IPS-20b (cell line): ENCODE measurements at regions not wholly inside any gene's neighbourhood (a gene's known extent, or its start where the extent isn't known, plus 50 kb on each side); places are given as distances from the start of the nearest gene placed in this dataset.

Source experiments
- H3K27ac ChIP-seq: one replicate; pipeline ENCODE4 v1.5.1; 2013; ENCODE audit warnings: low read length
- H3K27me3 ChIP-seq: 2 replicates; pipeline ENCODE4 v1.6.1; 2013; ENCODE audit warnings: mild to moderate bottlenecking, low read length, inconsistent platforms; ENCODE audit not compliant: insufficient read depth
- H3K36me3 ChIP-seq: 2 replicates; pipeline ENCODE4 v1.6.1; 2013; ENCODE audit warnings: low read depth, mild to moderate bottlenecking, inconsistent platforms, low read length, moderate library complexity; ENCODE audit not compliant: insufficient read depth
- H3K4me1 ChIP-seq: 2 replicates; pipeline ENCODE4 v1.6.1; 2013; ENCODE audit warnings: mild to moderate bottlenecking, control low read depth, inconsistent platforms, low read length, moderate library complexity; ENCODE audit not compliant: insufficient read depth
- H3K4me3 ChIP-seq: 2 replicates; pipeline ENCODE4 v1.5.1; 2013; ENCODE audit warnings: mild to moderate bottlenecking, low read length, inconsistent platforms
- H3K9ac ChIP-seq: 2 replicates; pipeline ENCODE4 v1.6.1; 2013; ENCODE audit warnings: low read depth, mild to moderate bottlenecking, inconsistent platforms, low read length, moderate library complexity
- H3K9me3 ChIP-seq: 2 replicates; pipeline ENCODE4 v1.6.1; 2013; ENCODE audit warnings: mild to moderate bottlenecking, low read depth, low read length, inconsistent platforms; ENCODE audit not compliant: insufficient read depth

GRCh38 chr11:133710241-133710640 is 135.1 kb downstream of the SPATA19 start:
- H3K9me3 ChIP-seq, result no peaks in the 10 kb centered on the region
- no peak overlapping the region for H3K4me3 ChIP-seq
- no peak overlapping the region for H3K27ac ChIP-seq
- H3K9ac ChIP-seq, result no peak overlapping the region
- peaks cover 42% of the 10 kb centered on the region for H3K4me1 ChIP-seq
- H3K36me3 ChIP-seq, result no peaks in the 10 kb centered on the region
- peaks cover 51% of the 10 kb centered on the region for H3K27me3 ChIP-seq

GRCh38 chr11:133708547-133709051 is 136.7 kb downstream of the SPATA19 start:
- H3K4me3 ChIP-seq, result no peak overlapping the region
- no peak overlapping the region for H3K27ac ChIP-seq
- H3K4me1 ChIP-seq, result peaks cover 31% of the 10 kb centered on the region
- no peaks in the 10 kb centered on the region for H3K9me3 ChIP-seq
- H3K36me3 ChIP-seq, result no peaks in the 10 kb centered on the region
- peaks cover 35% of the 10 kb centered on the region for H3K27me3 ChIP-seq
- H3K9ac ChIP-seq, result no peak overlapping the region

- Histone ChIP-seq H3K4me3 (no peak overlapping the region), H3K27me3 (peaks cover 23% of the 10 kb centered on the region), H3K9me3 (no peaks in the 10 kb centered on the region), H3K27ac (no peak overlapping the region), H3K4me1 (peaks cover 23% of the 10 kb centered on the region), H3K9ac (no peak overlapping the region), H3K36me3 (no peaks in the 10 kb centered on the region)
These were observed 138.2 kb downstream of the SPATA19 start for GRCh38 chr11:133706925-133707794.

GRCh38 chr11:133705873-133706272 is 139.4 kb downstream of the SPATA19 start:
- no peak overlapping the region for H3K9ac ChIP-seq
- H3K9me3 ChIP-seq, result no peaks in the 10 kb centered on the region
- no peak overlapping the region for H3K4me3 ChIP-seq
- H3K27ac ChIP-seq, result no peak overlapping the region
- peaks cover 18% of the 10 kb centered on the region for H3K27me3 ChIP-seq
- H3K36me3 ChIP-seq, result no peaks in the 10 kb centered on the region
- H3K4me1 ChIP-seq, result peaks cover 11% of the 10 kb centered on the region

- no peaks in the 10 kb centered on the region for H3K9me3 ChIP-seq
These were observed 140.2 kb downstream of the SPATA19 start for GRCh38 chr11:133705074-133705648.

GRCh38 chr11:133699071-133699470 is 146.2 kb downstream of the SPATA19 start:
- no peak overlapping the region for H3K9ac ChIP-seq
- H3K36me3 ChIP-seq, result no peaks in the 10 kb centered on the region
- no peak overlapping the region for H3K4me3 ChIP-seq
- H3K27me3 ChIP-seq, result no peaks in the 10 kb centered on the region; the same call in 1 of the 2 replicates
- H3K4me1 ChIP-seq, result no peaks in the 10 kb centered on the region
- no peak overlapping the region for H3K27ac ChIP-seq
- H3K9me3 ChIP-seq, result no peaks in the 10 kb centered on the region

More at GRCh38 chr11:133705074-133705648, 140.2 kb downstream of the SPATA19 start:
- Histone ChIP-seq H3K36me3 (no peaks in the 10 kb centered on the region), H3K27me3 (peaks cover 11% of the 10 kb centered on the region), H3K27ac (no peak overlapping the region), H3K9ac (no peak overlapping the region), H3K4me1 (peaks cover 4% of the 10 kb centered on the region; the same call in 1 of the 2 replicates), H3K4me3 (no peak overlapping the region)

- no peaks in the 10 kb centered on the region for H3K4me1 ChIP-seq
- H3K27me3 ChIP-seq, result no peaks in the 10 kb centered on the region
- H3K9me3 ChIP-seq, result no peaks in the 10 kb centered on the region
- H3K36me3 ChIP-seq, result no peaks in the 10 kb centered on the region
- H3K4me3 ChIP-seq, result no peak overlapping the region
- H3K27ac ChIP-seq, result no peak overlapping the region
- H3K9ac ChIP-seq, result no peak overlapping the region
These were observed 146.7 kb downstream of the SPATA19 start for GRCh38 chr11:133698654-133699053.

GRCh38 chr11:133697603-133698180 is 147.6 kb downstream of the SPATA19 start:
- Histone ChIP-seq H3K4me3 (no peak overlapping the region), H3K27ac (no peak overlapping the region), H3K9ac (no peak overlapping the region), H3K9me3 (no peaks in the 10 kb centered on the region), H3K27me3 (no peaks in the 10 kb centered on the region), H3K4me1 (no peaks in the 10 kb centered on the region), H3K36me3 (no peaks in the 10 kb centered on the region)

GRCh38 chr11:133697161-133697560 is 148.2 kb downstream of the SPATA19 start:
- Histone ChIP-seq H3K4me1 (no peaks in the 10 kb centered on the region), H3K9me3 (no peaks in the 10 kb centered on the region), H3K27ac (no peak overlapping the region), H3K4me3 (no peak overlapping the region), H3K27me3 (no peaks in the 10 kb centered on the region), H3K9ac (no peak overlapping the region), H3K36me3 (no peaks in the 10 kb centered on the region)

GRCh38 chr11:133695387-133695786 is 149.9 kb downstream of the SPATA19 start:
- Histone ChIP-seq H3K4me3 (no peak overlapping the region), H3K9me3 (no peaks in the 10 kb centered on the region), H3K9ac (no peak overlapping the region), H3K27me3 (no peaks in the 10 kb centered on the region), H3K4me1 (no peaks in the 10 kb centered on the region), H3K36me3 (no peaks in the 10 kb centered on the region), H3K27ac (no peak overlapping the region)

- Histone ChIP-seq H3K4me1 (no peaks in the 10 kb centered on the region), H3K36me3 (no peaks in the 10 kb centered on the region), H3K9me3 (no peaks in the 10 kb centered on the region), H3K27me3 (no peaks in the 10 kb centered on the region), H3K4me3 (no peak overlapping the region), H3K9ac (no peak overlapping the region), H3K27ac (no peak overlapping the region)
These were observed 150.6 kb downstream of the SPATA19 start for GRCh38 chr11:133694701-133695100.
